ENCODE measurements at regions not wholly inside any gene's neighbourhood (a gene's known extent, or its start where the extent isn't known, plus 50 kb on each side); places are given as distances from the start of the nearest gene placed in this dataset.
A peak's percentile ranks its signal among the peaks of the same experiment; 100 is the strongest.

DNA sequence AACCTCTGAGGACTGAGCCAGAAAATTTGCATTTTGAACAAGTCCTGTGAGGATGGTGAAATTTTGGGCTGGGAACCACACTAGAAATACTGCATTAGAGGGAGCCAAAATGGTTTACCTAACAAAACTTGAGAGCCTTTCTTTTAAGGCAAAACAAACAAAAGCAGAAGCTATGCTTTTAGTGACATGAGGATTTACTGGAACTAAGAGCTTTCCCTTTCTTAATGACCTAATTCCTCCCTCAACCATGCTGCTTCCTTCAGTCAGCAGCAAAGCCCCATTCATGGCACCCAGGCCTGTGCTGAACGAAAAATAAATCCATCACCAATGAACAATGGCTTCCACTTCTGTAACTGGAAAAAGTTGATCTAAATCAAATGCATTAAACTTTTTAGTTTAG is 974.3 kb downstream of the HACE1 start:
- DNase-seq (ENCODE audit: low spot score in 2 of 2): no peak
- Histone ChIP-seq H3K4me1 (no peaks in the 10 kb centered on the region), H3K27me3 (no peaks in the 10 kb centered on the region), H3K9me3 (no peaks in the 10 kb centered on the region), H3K27ac (no peak overlapping the region), H3K36me3 (no peaks in the 10 kb centered on the region), H3K4me3 (no peak overlapping the region)
- WGBS, 2 donors: 74 to 86% methylated on average over 1 of the region's 1 CpG
- TF ChIP-seq CTCF (IDR thresholded peaks at IDR 0.05): no peak
- TF ChIP-seq POLR2A (IDR thresholded peaks at IDR 0.05): no peak
- TF ChIP-seq EP300 (IDR thresholded peaks at IDR 0.05): no peak

GRCh38 chr6:103879800-103880199 is 979.9 kb downstream of the HACE1 start:
- WGBS, 2 donors: 91 to 96% methylated on average over 3 of the region's 3 CpGs
- no peak overlapping the region for H3K4me3 ChIP-seq
- H3K36me3 ChIP-seq: no peaks in the 10 kb centered on the region
- no peak overlapping the region for H3K27ac ChIP-seq
- no peak for TF ChIP-seq EP300 (IDR thresholded peaks at IDR 0.05)
- no peak for TF ChIP-seq POLR2A (IDR thresholded peaks at IDR 0.05)
- no peak for TF ChIP-seq CTCF (IDR thresholded peaks at IDR 0.05)
- H3K4me1 ChIP-seq: no peaks in the 10 kb centered on the region
- H3K9me3 ChIP-seq: peaks cover 0 to 7% (median 0%) of the 10 kb centered on the region in 4 donors
- no peak for DNase-seq (ENCODE audit: low spot score in 2 of 2)
- no peaks in the 10 kb centered on the region for H3K27me3 ChIP-seq

DNA sequence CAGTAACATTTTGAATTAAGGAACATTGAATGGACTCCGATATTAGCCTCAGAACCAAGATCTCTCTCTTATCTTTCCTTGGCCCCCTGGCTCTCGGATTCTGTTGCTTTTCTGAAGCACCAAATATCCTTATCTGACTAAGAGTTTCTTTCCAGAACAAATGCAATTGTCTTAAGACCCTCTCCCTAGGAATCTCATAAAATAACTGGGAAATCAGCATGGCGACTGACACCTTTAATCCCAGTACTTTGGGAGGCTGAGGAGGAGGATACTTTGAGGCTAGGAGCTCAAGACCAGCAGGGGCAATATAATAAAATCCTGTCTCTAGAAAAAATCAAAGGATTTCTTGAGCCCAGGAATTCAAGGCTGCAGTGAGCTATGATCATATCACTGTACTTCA is 984.5 kb downstream of the HACE1 start:
- DNase-seq (ENCODE audit: low spot score in 2 of 2): no peak
- Histone ChIP-seq H3K4me1 (no peaks in the 10 kb centered on the region), H3K9me3 (peaks cover 0 to 7% (median 0%) of the 10 kb centered on the region in 4 donors), H3K36me3 (no peaks in the 10 kb centered on the region), H3K4me3 (no peak overlapping the region), H3K27me3 (no peaks in the 10 kb centered on the region), H3K27ac (no peak overlapping the region)
- WGBS, 2 donors: 89 to 97% methylated on average over 3 of the region's 3 CpGs
- no peak for TF ChIP-seq CTCF (IDR thresholded peaks at IDR 0.05)

- TF ChIP-seq EP300 (IDR thresholded peaks at IDR 0.05) (no peak), POLR2A (IDR thresholded peaks at IDR 0.05) (no peak), CTCF (IDR thresholded peaks at IDR 0.05) (no peak)
- H3K4me1 ChIP-seq: no peaks in the 10 kb centered on the region
- no peak overlapping the region for H3K4me3 ChIP-seq
- no peak overlapping the region for H3K27ac ChIP-seq
- no peaks in the 10 kb centered on the region for H3K27me3 ChIP-seq
- WGBS, 2 donors: 67 to 72% methylated on average over 3 of the region's 3 CpGs
- peaks cover 0 to 7% (median 0%) of the 10 kb centered on the region in 4 donors for H3K9me3 ChIP-seq
- H3K36me3 ChIP-seq: no peaks in the 10 kb centered on the region
- DNase-seq (ENCODE audit: low spot score in 2 of 2): no peak
These were observed 985.1 kb downstream of the HACE1 start for GRCh38 chr6:103874575-103874974.

DNA sequence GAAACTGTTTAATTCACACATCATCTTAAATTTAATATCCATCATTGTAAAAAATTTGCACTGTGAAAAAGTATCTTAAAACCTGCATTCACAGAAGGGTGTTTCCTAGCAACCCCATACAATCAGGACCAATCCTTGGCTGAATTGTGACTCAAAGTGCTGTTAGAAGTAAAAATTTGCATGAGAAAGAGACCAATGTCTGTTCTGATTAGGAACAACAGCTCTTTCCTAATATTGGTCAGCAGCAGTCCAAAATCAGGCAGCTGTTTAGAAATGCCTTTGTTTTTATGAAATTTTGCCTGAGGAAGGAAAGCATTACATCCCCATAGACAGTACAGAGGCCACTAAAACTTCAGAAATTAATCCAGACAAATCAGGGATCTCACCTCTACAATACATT is 987.0 kb downstream of the HACE1 start:
- Histone ChIP-seq H3K36me3 (no peaks in the 10 kb centered on the region), H3K9me3 (no peaks in the 10 kb centered on the region), H3K4me3 (no peak overlapping the region), H3K27me3 (no peaks in the 10 kb centered on the region), H3K4me1 (no peaks in the 10 kb centered on the region), H3K27ac (peak overlapping the region in 1 of 4 donors; percentile 54)
- TF ChIP-seq CTCF (IDR thresholded peaks at IDR 0.05) (no peak), EP300 (IDR thresholded peaks at IDR 0.05) (no peak), POLR2A (IDR thresholded peaks at IDR 0.05) (no peak)
- no peak for DNase-seq (ENCODE audit: low spot score in 2 of 2)

All from tibial nerve (tissue), 4 donors.